CD14-positive monocyte (primary cell): ENCODE measurements at regions not wholly inside any gene's neighbourhood (a gene's known extent, or its start where the extent isn't known, plus 50 kb on each side); places are given as distances from the start of the nearest gene placed in this dataset.
A peak's percentile ranks its signal among the peaks of the same experiment; 100 is the strongest.
"Not testable (repeated sequence)": the region's sequence is repeated elsewhere in the genome, so short reads cannot be mapped to it uniquely, and the experiment has no call there.

ENCODE experiments used
- DNase-seq, 3 donors: peaks; one replicate each; pipeline ENCODE4 v3.0.0-alpha.2; 2011 to 2022
- H2AFZ ChIP-seq: 2 replicates; pipeline ENCODE4 v1.6.0; 2012; ENCODE audit warnings: mild to moderate bottlenecking, low read depth, low read length, inconsistent platforms; ENCODE audit not compliant: insufficient read depth, poor library complexity, severe bottlenecking
- H3K27ac ChIP-seq, 2 donors: 1 replicate in 1 of 2; 2 replicates in 1 of 2; pipeline ENCODE4 v1.5.1; 2012 to 2013; ENCODE audit warnings: low read length in 2 of 2, control low read depth in 1 of 2, inconsistent platforms in 1 of 2, low read depth in 1 of 2, mild to moderate bottlenecking in 1 of 2
- H3K27me3 ChIP-seq, 2 donors: one replicate each; pipeline versions ENCODE4 v1.6.0 to v1.6.1; 2011 to 2013; ENCODE audit warnings: low read length in 2 of 2; ENCODE audit not compliant: control insufficient read depth in 2 of 2, insufficient read depth in 2 of 2
- H3K36me3 ChIP-seq, 2 donors: replicated peaks in 1 of 2; 1 replicate in 1 of 2; 2 replicates in 1 of 2; pipeline versions ENCODE4 v1.5.1 to v1.6.1; 2012 to 2013; ENCODE audit warnings: low read length in 2 of 2, control low read depth in 1 of 2, inconsistent platforms in 1 of 2, mild to moderate bottlenecking in 1 of 2; ENCODE audit not compliant: insufficient read depth in 2 of 2, control insufficient read depth in 1 of 2
- H3K4me1 ChIP-seq, 2 donors: 1 replicate in 1 of 2; 2 replicates in 1 of 2; pipeline versions ENCODE4 v1.5.1 to v1.6.1; 2012 to 2013; ENCODE audit warnings: low read length in 2 of 2, control low read depth in 1 of 2, inconsistent platforms in 1 of 2, mild to moderate bottlenecking in 1 of 2, moderate library complexity in 1 of 2; ENCODE audit not compliant: insufficient read depth in 2 of 2, control insufficient read depth in 1 of 2
- H3K4me2 ChIP-seq: replicated peaks from 2 replicates; pipeline ENCODE3; 2012; ENCODE audit warnings: low read length, moderate library complexity, mild to moderate bottlenecking; ENCODE audit not compliant: poor library complexity, severe bottlenecking; ENCODE audit errors: extremely low read depth
- H3K4me3 ChIP-seq, 3 experiments: fragments of 200-600 bp in 1 of 3; sonication (generic) in 1 of 3; replicated peaks in 1 of 3; 1 replicate in 2 of 3; 2 replicates in 1 of 3; pipeline ENCODE4 v1.5.1; 2011 to 2013; ENCODE audit warnings: low read length in 3 of 3, mild to moderate bottlenecking in 3 of 3, control low read depth in 2 of 3, low read depth in 2 of 3, inconsistent platforms in 1 of 3, moderate library complexity in 1 of 3
- H3K79me2 ChIP-seq: 2 replicates; pipeline ENCODE4 v1.6.0; 2012; ENCODE audit warnings: mild to moderate bottlenecking, control low read depth, inconsistent platforms, low read length, moderate library complexity; ENCODE audit not compliant: insufficient read depth
- H3K9ac ChIP-seq: 2 replicates; pipeline ENCODE4 v1.6.0; 2017; ENCODE audit warnings: low read length, mild to moderate bottlenecking; ENCODE audit not compliant: insufficient read depth, poor library complexity, severe bottlenecking
- H3K9me3 ChIP-seq, 2 donors: replicated peaks in 1 of 2; 1 replicate in 1 of 2; 2 replicates in 1 of 2; pipeline versions ENCODE4 v1.5.1 to v1.6.1; 2012 to 2013; ENCODE audit warnings: low read length in 2 of 2, control low read depth in 1 of 2; ENCODE audit not compliant: control insufficient read depth in 1 of 2, insufficient read depth in 1 of 2
- H4K20me1 ChIP-seq: 2 replicates; pipeline ENCODE4 v1.6.0; 2012; ENCODE audit warnings: mild to moderate bottlenecking, low read length, control low read depth, moderate library complexity; ENCODE audit not compliant: insufficient read depth
- H3K27ac Mint-ChIP-seq, 7 donors: one replicate each; pipeline ENCODE4 v1.8.0; 2020; ENCODE audit warnings: mild to moderate bottlenecking in 7 of 7, mixed read lengths in 7 of 7, moderate library complexity in 6 of 7, inconsistent platforms in 2 of 7
- H3K27me3 Mint-ChIP-seq, 3 donors: one replicate each; pipeline ENCODE4 v1.8.0; 2021 to 2022; ENCODE audit warnings: low read depth in 3 of 3, mild to moderate bottlenecking in 3 of 3, mixed read lengths in 3 of 3, moderate library complexity in 3 of 3, inconsistent platforms in 1 of 3
- H3K36me3 Mint-ChIP-seq, 2 donors: one replicate each; pipeline ENCODE4 v1.8.0; 2020; ENCODE audit warnings: mixed read lengths in 2 of 2, inconsistent platforms in 1 of 2, mild to moderate bottlenecking in 1 of 2
- H3K4me1 Mint-ChIP-seq: one replicate; pipeline ENCODE4 v1.8.0; 2020; ENCODE audit warnings: mild to moderate bottlenecking, mixed read lengths
- H3K4me3 Mint-ChIP-seq, 2 donors: one replicate each; pipeline ENCODE4 v1.8.0; 2020; ENCODE audit warnings: mild to moderate bottlenecking in 2 of 2, mixed read lengths in 2 of 2, moderate library complexity in 1 of 2
- H3K9me3 Mint-ChIP-seq, 7 donors: one replicate each; pipeline ENCODE4 v1.8.0; 2020 to 2022; ENCODE audit warnings: mixed read lengths in 7 of 7, mild to moderate bottlenecking in 6 of 7, moderate library complexity in 6 of 7, inconsistent platforms in 2 of 7
- whole genome bisulfite sequencing: methylation state at CpG from one replicate; pipeline ENCODE4 v1.1.5; 2013; ENCODE audit warnings: missing lambda C conversion rate; ENCODE audit not compliant: insufficient coverage; 5-methylcytosine and 5-hydroxymethylcytosine counted together
- intact Hi-C, 2 donors: fragments of 100-400 bp; cut with micrococcal nuclease; formaldehyde crosslinking; loops; one replicate each; pipeline versions ENCODE4 v1.15.0 to v1.15.1; 2023

DNA sequence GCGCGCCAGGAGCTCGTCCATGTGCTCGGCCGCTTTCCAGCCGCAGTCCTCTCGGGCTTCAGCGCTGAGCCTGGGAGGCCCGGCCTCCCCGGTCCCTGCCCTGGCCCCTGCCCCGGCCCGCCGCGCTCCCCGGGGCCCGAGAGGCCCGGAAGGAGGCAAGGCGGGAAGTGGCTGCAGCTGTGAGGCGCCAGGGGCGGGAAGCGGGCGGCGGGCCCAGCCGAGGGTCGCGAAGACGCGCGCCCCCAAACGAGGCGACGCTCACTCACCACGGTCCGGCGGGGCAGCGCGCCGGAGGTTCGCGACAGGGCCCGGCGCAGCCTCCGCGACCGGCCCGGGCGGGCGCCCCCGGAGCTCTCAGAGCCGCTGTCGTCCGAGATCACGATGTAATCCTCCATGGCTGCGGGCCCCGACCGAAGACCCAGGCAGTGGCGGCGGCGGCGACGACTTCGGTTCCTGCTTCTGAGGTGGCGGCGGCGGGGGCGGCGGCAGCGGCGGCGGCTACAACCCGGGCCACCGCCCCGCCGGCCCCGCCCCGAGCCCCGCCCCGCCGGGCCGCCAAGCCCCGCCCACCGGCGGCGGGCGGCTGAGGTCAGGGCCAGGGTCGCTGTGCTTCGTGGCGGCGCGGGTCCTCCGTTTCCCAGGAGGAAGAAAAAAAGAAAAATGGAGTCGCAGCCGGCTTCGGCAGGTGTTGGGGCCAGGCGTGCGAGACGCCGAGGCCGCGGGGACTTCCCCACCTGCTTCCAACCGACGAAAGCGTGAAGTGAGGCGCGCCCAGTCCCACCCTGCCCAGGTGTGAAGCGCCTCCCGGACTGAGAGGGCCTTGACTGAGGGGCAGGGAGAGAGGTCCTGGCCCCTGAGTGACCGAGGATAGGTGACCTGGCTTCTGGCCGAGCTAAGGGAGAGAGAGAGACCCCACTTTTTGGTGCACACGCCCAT is 72.1 kb downstream of the B4GALT7 start:
- H4K20me1 ChIP-seq, H3K9me3 Mint-ChIP-seq, H3K27ac Mint-ChIP-seq, intact Hi-C loops, H3K27me3 ChIP-seq, H3K4me1 ChIP-seq, H2AFZ ChIP-seq, H3K27ac ChIP-seq, H3K4me2 ChIP-seq, H3K27me3 Mint-ChIP-seq, H3K9me3 ChIP-seq, H3K36me3 Mint-ChIP-seq, H3K36me3 ChIP-seq: not testable (repeated sequence)
- Mint-ChIP-seq H3K4me1 (peaks cover 10% of the 10 kb centered on the region), H3K4me3 (peak overlapping the region in 1 of 2 donors; percentile 52)
- H3K9ac ChIP-seq: peak overlapping the region; percentile 32
- H3K79me2 ChIP-seq: peaks cover 29% of the 10 kb centered on the region
- DNase-seq: peak; percentile 28 to 59 (median 51)
- 0% methylated on average over 16 of the region's 110 CpGs for WGBS
- peak overlapping the region in 2 of 3 experiments; percentile 43 to 51 for H3K4me3 ChIP-seq
